ENCODE measurements at regions not wholly inside any gene's neighbourhood (a gene's known extent, or its start where the extent isn't known, plus 50 kb on each side); places are given as distances from the start of the nearest gene placed in this dataset.

DNA sequence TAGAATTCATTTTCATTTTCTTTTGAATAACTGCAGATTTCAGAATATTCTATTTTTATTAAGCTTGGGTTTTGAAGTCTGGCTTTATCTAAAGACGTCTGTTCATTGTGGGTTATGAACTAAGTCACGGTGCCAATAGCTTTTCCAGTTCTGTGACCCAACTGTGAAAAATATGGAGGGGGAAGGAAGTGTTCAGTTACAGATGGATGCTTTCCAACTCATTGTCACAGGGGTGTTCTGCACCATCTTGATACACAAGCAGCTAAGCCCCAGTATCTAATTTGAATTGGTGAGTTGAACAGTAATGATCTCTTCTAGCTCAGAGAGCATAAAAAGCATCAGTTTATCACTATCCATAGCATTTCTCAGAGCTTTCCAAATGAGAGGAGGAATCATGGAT is 710.6 kb downstream of the EDEM1 start:
- Histone ChIP-seq H3K36me3 (replicated peaks in 1 of 2; ENCODE audit: control insufficient read depth in 2 of 2, insufficient read depth in 2 of 2, low read length in 2 of 2) (no peaks in the 10 kb centered on the region), H2AK5ac (ENCODE audit: low read depth, low read length) (no peak overlapping the region), H4K8ac (ENCODE audit: low read depth, low read length) (no peak overlapping the region), H3K18ac (ENCODE audit: low read length) (no peak overlapping the region), H3K4me2 (ENCODE audit: insufficient read depth, low read length, poor library complexity, severe bottlenecking) (no peak overlapping the region), H3K14ac (ENCODE audit: low read length) (no peak overlapping the region), H3K79me1 (ENCODE audit: low read depth, low read length) (no peaks in the 10 kb centered on the region), H3K4me1 (ENCODE audit: control insufficient read depth in 2 of 2, insufficient read depth in 1 of 2, low read depth in 1 of 2, low read length in 2 of 2) (no peaks in the 10 kb centered on the region), H3K23ac (ENCODE audit: low read depth, low read length, poor library complexity) (no peak overlapping the region), H4K91ac (ENCODE audit: low read depth, low read length, poor library complexity) (no peak overlapping the region), H3K27ac (replicated peaks; ENCODE audit: low read length) (no peak overlapping the region), H3K9me3 (replicated peaks in 1 of 2; ENCODE audit: control insufficient read depth in 2 of 2, insufficient read depth in 1 of 2, low read depth in 1 of 2, low read length in 2 of 2) (no peaks in the 10 kb centered on the region), H2BK12ac (ENCODE audit: low read length) (no peak overlapping the region), H3K27me3 (ENCODE audit: control insufficient read depth in 3 of 3, insufficient read depth in 3 of 3, low read depth in 1 of 3, low read length in 3 of 3) (no peaks in the 10 kb centered on the region), H3K9ac (ENCODE audit: low read depth, low read length, poor library complexity) (no peak overlapping the region), H3K4me3 (ENCODE audit: low read length in 2 of 2) (no peak overlapping the region), H3K4ac (ENCODE audit: low read length) (no peak overlapping the region), H2BK5ac (ENCODE audit: low read length) (no peak overlapping the region), H2BK15ac (ENCODE audit: low read length) (no peak overlapping the region), H2BK120ac (ENCODE audit: low read depth, low read length) (no peak overlapping the region), H2AFZ (ENCODE audit: low read length) (no peak overlapping the region)
- DNase-seq (ENCODE audit: low spot score): no peak
- WGBS, 2 donors (ENCODE audit: extremely low coverage in 2 of 2, insufficient read length in 2 of 2, insufficient replicate concordance in 1 of 2): no CpG with 5 or more reads among the region's 2 CpGs

GRCh38 chr3:5899014-5899761 is 711.7 kb downstream of the EDEM1 start:
- no peak overlapping the region for H2AK5ac ChIP-seq (ENCODE audit: low read depth, low read length)
- no peak overlapping the region for H3K4me2 ChIP-seq (ENCODE audit: insufficient read depth, low read length, poor library complexity, severe bottlenecking)
- no peaks in the 10 kb centered on the region for H3K79me1 ChIP-seq (ENCODE audit: low read depth, low read length)
- no peak overlapping the region for H3K9ac ChIP-seq (ENCODE audit: low read depth, low read length, poor library complexity)
- no peaks in the 10 kb centered on the region for H3K27me3 ChIP-seq (ENCODE audit: control insufficient read depth in 3 of 3, insufficient read depth in 3 of 3, low read depth in 1 of 3, low read length in 3 of 3)
- no peak overlapping the region for H3K4me3 ChIP-seq (ENCODE audit: low read length in 2 of 2)
- H3K4me1 ChIP-seq (ENCODE audit: control insufficient read depth in 2 of 2, insufficient read depth in 1 of 2, low read depth in 1 of 2, low read length in 2 of 2): no peaks in the 10 kb centered on the region
- DNase-seq (ENCODE audit: low spot score): no peak
- no peaks in the 10 kb centered on the region for H3K9me3 ChIP-seq (replicated peaks in 1 of 2; ENCODE audit: control insufficient read depth in 2 of 2, insufficient read depth in 1 of 2, low read depth in 1 of 2, low read length in 2 of 2)
- H3K27ac ChIP-seq (replicated peaks; ENCODE audit: low read length): no peak overlapping the region
- H3K4ac ChIP-seq (ENCODE audit: low read length): no peak overlapping the region
- WGBS, 2 donors (ENCODE audit: extremely low coverage in 2 of 2, insufficient read length in 2 of 2, insufficient replicate concordance in 1 of 2): no CpG with 5 or more reads among the region's 3 CpGs
- no peak overlapping the region for H2BK12ac ChIP-seq (ENCODE audit: low read length)
- H3K14ac ChIP-seq (ENCODE audit: low read length): no peak overlapping the region
- H2BK5ac ChIP-seq (ENCODE audit: low read length): no peak overlapping the region
- H2BK15ac ChIP-seq (ENCODE audit: low read length): no peak overlapping the region
- H4K8ac ChIP-seq (ENCODE audit: low read depth, low read length): no peak overlapping the region
- H3K36me3 ChIP-seq (replicated peaks in 1 of 2; ENCODE audit: control insufficient read depth in 2 of 2, insufficient read depth in 2 of 2, low read length in 2 of 2): no peaks in the 10 kb centered on the region
- H2BK120ac ChIP-seq (ENCODE audit: low read depth, low read length): no peak overlapping the region
- no peak overlapping the region for H3K23ac ChIP-seq (ENCODE audit: low read depth, low read length, poor library complexity)
- no peak overlapping the region for H3K18ac ChIP-seq (ENCODE audit: low read length)
- H4K91ac ChIP-seq (ENCODE audit: low read depth, low read length, poor library complexity): no peak overlapping the region
- H2AFZ ChIP-seq (ENCODE audit: low read length): no peak overlapping the region

DNA sequence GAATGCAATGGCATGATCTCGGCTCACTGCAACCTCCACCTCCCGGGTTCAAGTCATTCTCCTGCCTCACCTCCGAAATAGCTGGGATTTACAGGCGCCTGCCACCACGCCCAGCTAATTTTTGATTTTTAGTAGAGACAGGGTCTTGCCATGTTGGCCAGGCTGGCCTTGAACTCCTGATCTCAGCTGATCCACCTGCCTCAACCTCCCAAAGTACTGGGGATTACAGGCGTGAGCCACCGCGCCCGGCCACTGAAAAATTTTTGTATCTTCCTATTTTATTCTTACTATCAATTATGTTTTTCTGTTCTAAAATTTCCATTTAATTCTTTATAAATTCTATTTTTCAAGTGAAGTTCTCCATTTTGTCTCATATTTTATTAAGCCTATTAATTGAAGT is 730.4 kb downstream of the EDEM1 start:
- no peak overlapping the region for H2AFZ ChIP-seq (ENCODE audit: low read length)
- no CpG with 5 or more reads among the region's 9 CpGs for WGBS, 2 donors (ENCODE audit: extremely low coverage in 2 of 2, insufficient read length in 2 of 2, insufficient replicate concordance in 1 of 2)

DNA sequence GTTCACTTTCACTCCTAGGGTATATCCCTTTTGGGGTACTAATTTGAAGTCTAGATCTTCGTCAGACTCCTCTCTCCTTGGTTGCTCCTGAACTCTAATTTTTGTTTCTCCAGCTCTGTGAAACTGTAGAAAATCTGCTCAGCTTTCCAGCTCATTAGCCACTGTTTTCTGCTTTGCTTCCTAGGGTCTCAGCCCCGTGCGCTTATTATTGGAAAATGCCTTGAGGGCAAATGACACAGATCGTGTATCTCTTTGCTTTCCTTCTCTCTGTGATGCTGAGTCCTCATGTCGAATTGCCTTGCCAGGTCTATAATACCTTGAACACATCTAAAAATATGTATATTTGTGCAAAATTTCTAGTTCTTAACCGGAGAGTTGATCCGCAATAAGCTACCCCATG is 731.1 kb downstream of the EDEM1 start:
- H3K4me1 ChIP-seq (ENCODE audit: control insufficient read depth in 2 of 2, insufficient read depth in 1 of 2, low read depth in 1 of 2, low read length in 2 of 2): no peaks in the 10 kb centered on the region
- H3K27ac ChIP-seq (replicated peaks; ENCODE audit: low read length): no peak overlapping the region
- no peak overlapping the region for H2BK120ac ChIP-seq (ENCODE audit: low read depth, low read length)
- no peaks in the 10 kb centered on the region for H3K27me3 ChIP-seq (ENCODE audit: control insufficient read depth in 3 of 3, insufficient read depth in 3 of 3, low read depth in 1 of 3, low read length in 3 of 3)
- no peak overlapping the region for H3K4me3 ChIP-seq (ENCODE audit: low read length in 2 of 2)
- H2BK5ac ChIP-seq (ENCODE audit: low read length): no peak overlapping the region
- H2BK15ac ChIP-seq (ENCODE audit: low read length): no peak overlapping the region
- H3K18ac ChIP-seq (ENCODE audit: low read length): no peak overlapping the region
- H3K9ac ChIP-seq (ENCODE audit: low read depth, low read length, poor library complexity): no peak overlapping the region
- no peak overlapping the region for H2BK12ac ChIP-seq (ENCODE audit: low read length)
- H2AFZ ChIP-seq (ENCODE audit: low read length): no peak overlapping the region
- no peaks in the 10 kb centered on the region for H3K79me1 ChIP-seq (ENCODE audit: low read depth, low read length)
- H3K9me3 ChIP-seq (replicated peaks in 1 of 2; ENCODE audit: control insufficient read depth in 2 of 2, insufficient read depth in 1 of 2, low read depth in 1 of 2, low read length in 2 of 2): no peaks in the 10 kb centered on the region
- no peak overlapping the region for H3K4me2 ChIP-seq (ENCODE audit: insufficient read depth, low read length, poor library complexity, severe bottlenecking)
- no peak overlapping the region for H3K23ac ChIP-seq (ENCODE audit: low read depth, low read length, poor library complexity)
- H4K8ac ChIP-seq (ENCODE audit: low read depth, low read length): no peak overlapping the region
- H3K36me3 ChIP-seq (replicated peaks in 1 of 2; ENCODE audit: control insufficient read depth in 2 of 2, insufficient read depth in 2 of 2, low read length in 2 of 2): no peaks in the 10 kb centered on the region
- WGBS, 2 donors (ENCODE audit: extremely low coverage in 2 of 2, insufficient read length in 2 of 2, insufficient replicate concordance in 1 of 2): no CpG with 5 or more reads among the region's 7 CpGs
- DNase-seq (ENCODE audit: low spot score): no peak
- no peak overlapping the region for H3K4ac ChIP-seq (ENCODE audit: low read length)
- no peak overlapping the region for H2AK5ac ChIP-seq (ENCODE audit: low read depth, low read length)
- H3K14ac ChIP-seq (ENCODE audit: low read length): no peak overlapping the region
- H4K91ac ChIP-seq (ENCODE audit: low read depth, low read length, poor library complexity): no peak overlapping the region

More for the DNA sequence above, 730.4 kb downstream of the EDEM1 start:
- H3K36me3 ChIP-seq (replicated peaks in 1 of 2; ENCODE audit: control insufficient read depth in 2 of 2, insufficient read depth in 2 of 2, low read length in 2 of 2): no peaks in the 10 kb centered on the region
- no peak overlapping the region for H3K4me3 ChIP-seq (ENCODE audit: low read length in 2 of 2)
- H3K23ac ChIP-seq (ENCODE audit: low read depth, low read length, poor library complexity): no peak overlapping the region
- H2BK12ac ChIP-seq (ENCODE audit: low read length): no peak overlapping the region
- no peak overlapping the region for H3K4me2 ChIP-seq (ENCODE audit: insufficient read depth, low read length, poor library complexity, severe bottlenecking)
- H3K18ac ChIP-seq (ENCODE audit: low read length): no peak overlapping the region
- no peak overlapping the region for H4K8ac ChIP-seq (ENCODE audit: low read depth, low read length)
- H2BK15ac ChIP-seq (ENCODE audit: low read length): no peak overlapping the region
- no peak overlapping the region for H3K9ac ChIP-seq (ENCODE audit: low read depth, low read length, poor library complexity)
- no peak overlapping the region for H2AK5ac ChIP-seq (ENCODE audit: low read depth, low read length)
- H3K27me3 ChIP-seq (ENCODE audit: control insufficient read depth in 3 of 3, insufficient read depth in 3 of 3, low read depth in 1 of 3, low read length in 3 of 3): no peaks in the 10 kb centered on the region
- no peak overlapping the region for H3K27ac ChIP-seq (replicated peaks; ENCODE audit: low read length)
- H2BK120ac ChIP-seq (ENCODE audit: low read depth, low read length): no peak overlapping the region
- H3K14ac ChIP-seq (ENCODE audit: low read length): no peak overlapping the region
- no peaks in the 10 kb centered on the region for H3K9me3 ChIP-seq (replicated peaks in 1 of 2; ENCODE audit: control insufficient read depth in 2 of 2, insufficient read depth in 1 of 2, low read depth in 1 of 2, low read length in 2 of 2)
- H2BK5ac ChIP-seq (ENCODE audit: low read length): no peak overlapping the region
- no peaks in the 10 kb centered on the region for H3K4me1 ChIP-seq (ENCODE audit: control insufficient read depth in 2 of 2, insufficient read depth in 1 of 2, low read depth in 1 of 2, low read length in 2 of 2)
- no peak for DNase-seq (ENCODE audit: low spot score)
- no peak overlapping the region for H4K91ac ChIP-seq (ENCODE audit: low read depth, low read length, poor library complexity)
- no peak overlapping the region for H3K4ac ChIP-seq (ENCODE audit: low read length)
- H3K79me1 ChIP-seq (ENCODE audit: low read depth, low read length): no peaks in the 10 kb centered on the region
